NCI-H1417 (cell line): ENCODE measurements at regions not wholly inside any gene's neighbourhood (a gene's known extent, or its start where the extent isn't known, plus 50 kb on each side); places are given as distances from the start of the nearest gene placed in this dataset.
"Not testable (repeated sequence)": the region's sequence is repeated elsewhere in the genome, so short reads cannot be mapped to it uniquely, and the experiment has no call there.

Experiments used
- DNase-seq, 3 experiments: peaks; one replicate each; lab custom pipeline; 2025; lab: John Stamatoyannopoulos, UW

DNA sequence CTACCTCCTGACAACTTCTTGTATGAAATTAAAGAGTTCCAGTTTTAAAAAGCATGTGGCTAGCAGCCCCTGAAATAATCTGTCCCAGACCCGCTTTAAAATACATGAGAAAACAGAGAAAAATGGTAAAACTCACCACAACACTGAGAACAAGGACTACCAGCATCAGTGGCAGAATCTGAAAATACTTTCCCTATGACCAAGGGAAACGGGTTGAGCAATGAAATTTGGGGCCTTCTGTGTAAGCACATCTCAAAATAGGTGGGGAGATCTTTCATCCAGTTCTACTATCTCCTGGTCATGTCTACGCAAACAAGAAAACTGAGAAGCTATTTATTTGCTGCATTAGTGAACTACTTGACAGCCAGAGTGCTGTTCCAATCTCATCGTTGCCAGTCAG is 172.3 kb downstream of the LNPK start:
- DNase-seq = no peak

GRCh38 chr2:175827856-175828255 is 174.2 kb downstream of the LNPK start:
- no peak for DNase-seq

DNA sequence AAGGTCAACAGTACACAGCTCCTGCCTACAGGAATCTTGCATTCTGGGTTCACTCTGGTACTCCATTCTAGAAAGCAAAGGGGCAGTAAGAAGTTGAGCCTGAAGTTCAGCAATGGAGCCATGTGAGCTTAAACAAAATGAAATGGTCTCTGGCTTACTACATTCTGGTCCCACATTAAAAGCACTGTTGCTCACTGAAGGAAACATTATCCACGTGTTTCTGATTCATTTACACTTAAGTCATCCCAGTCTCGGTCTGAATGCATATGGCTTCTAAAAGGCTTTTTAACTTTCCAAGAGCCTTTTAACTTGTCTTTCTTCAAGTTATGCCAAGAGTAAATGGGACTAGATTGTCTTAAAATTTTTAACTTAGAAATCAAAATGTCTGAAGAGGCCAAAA is 177.8 kb downstream of the LNPK start:
- no peak for DNase-seq

DNA sequence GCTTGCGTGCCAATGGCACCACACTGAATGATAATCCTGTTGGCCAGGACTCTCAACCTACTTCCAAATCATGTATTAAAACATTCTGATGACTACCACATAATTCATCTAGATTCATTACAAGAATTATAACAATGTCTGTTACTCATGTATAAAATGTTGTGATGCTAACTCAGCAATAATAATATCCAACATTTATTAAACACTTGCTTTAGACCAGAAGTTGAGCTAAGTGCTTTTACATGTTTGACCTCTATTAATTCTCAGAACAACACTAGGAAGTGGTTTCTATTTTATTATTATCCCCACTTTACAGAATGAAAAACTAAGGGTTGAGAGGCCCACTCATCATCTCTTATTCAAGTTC is 178.4 kb downstream of the LNPK start:
- no peak for DNase-seq

DNA sequence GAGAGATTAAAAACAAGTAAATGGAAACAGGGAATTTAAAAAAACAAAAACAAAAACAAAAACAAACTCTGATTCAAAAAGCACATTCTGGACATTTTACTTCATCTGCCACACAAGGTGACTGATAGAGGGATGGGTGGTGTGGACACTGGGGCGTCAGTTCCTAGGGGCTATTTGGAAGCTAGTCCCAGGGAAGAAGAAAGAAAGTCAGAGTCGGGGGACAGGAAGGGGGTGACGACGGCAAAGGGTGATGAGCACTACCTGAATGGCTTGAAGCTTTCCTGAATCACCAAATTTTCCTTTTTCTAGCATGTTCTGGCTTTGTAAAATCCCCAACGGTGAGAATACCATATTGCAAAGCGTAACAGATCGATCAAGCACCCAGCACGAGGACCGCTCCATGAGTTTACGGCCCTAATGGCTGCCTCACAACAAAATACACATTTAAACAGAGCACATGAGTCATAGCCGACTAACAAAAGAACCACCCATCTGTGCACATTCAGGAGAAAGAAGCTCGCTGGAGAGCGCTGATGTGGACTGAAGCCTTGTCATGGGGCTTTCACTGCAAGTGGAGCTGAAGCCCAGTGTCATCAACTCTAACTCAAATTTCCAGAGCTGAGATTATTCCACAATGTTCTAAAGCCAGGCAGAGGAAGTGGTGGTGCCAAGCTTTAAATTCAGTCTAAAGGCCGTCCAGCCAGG is 178.9 kb downstream of the LNPK start:
- DNase-seq = no peak

DNA sequence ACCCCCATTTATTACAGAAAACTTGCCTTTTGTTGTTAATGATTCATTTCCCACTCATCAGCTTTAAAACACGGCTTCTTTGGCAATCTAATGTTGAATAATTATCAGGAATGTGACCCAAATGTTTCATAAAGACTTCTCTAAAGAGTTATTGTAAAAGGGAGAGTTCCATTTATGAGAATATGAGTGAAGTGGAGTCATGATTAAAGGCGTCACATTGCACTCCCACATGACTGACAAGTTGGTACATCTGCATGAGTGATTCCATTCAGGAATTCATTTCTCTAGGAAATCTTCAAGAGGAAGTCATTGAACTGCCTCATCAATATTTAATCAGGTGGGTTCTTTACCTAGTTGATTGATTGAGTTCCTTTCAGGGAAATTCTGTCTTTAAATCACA is 184.8 kb downstream of the LNPK start:
- DNase-seq = no peak

DNA sequence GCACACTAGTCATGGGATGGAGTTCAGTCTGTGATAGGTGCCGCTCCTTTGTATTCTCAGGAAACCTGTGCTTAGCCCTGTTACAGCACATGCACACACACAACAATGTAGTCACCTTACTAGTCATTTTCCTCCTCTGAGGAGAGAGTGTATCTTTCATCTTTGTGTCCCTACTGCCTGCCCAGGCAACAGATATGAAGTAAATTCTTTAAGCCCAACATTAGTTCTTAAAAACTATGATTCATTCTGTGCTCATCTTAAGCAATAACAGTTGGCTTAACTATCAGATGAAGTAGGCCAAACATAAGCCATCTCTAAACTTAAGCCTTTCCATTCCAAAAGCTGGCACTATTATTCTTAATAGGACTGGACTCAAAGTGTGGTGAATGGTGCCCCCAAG is 186.5 kb downstream of the LNPK start:
- no peak for DNase-seq

GRCh38 chr2:175811971-175812370 is 190.1 kb downstream of the LNPK start:
- no peak for DNase-seq

DNA sequence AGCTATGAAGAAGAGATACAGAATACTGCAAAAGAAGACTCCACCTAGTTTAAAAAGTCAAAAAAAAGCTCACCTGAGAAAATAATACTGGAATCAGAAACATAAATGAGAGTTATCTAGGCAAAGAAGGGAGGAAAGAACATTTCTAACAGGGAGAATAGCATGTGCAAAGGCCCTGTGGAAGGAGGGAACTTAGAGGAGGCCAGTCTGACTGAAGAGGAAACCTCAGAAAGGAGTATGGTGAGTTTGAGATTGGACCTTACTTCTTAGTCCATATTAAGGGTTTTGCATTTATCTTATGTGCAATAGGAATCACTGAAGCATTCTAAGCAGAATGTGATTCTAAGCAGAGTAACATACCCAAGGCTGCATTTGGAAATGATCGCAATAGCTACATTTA is 193.2 kb downstream of the LNPK start:
- no peak for DNase-seq

DNA sequence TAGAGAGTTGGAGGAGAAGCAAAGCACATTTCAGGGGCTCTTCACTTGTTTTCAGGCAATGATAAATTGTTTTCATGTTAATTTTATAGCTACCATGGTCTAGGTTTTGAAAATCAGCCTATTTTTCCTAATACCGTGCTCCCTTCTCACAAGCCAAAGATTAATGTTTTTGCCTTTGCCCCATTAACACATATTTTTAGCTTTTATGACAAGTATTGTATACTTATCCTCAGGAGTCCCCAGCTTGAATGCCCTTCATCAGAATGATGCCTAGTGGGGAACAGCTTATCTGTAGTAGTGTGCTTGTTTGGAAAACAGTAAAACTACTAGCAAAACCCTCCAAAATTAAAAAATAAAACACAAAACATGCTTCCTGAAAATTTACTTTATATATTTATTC is 194.0 kb downstream of the LNPK start:
- peak in 1 of 3 experiments; percentile 36 for DNase-seq

- DNase-seq = peak; percentile 4 to 81 (median 58)
Observed at GRCh38 chr2:175807031-175807873, 194.8 kb downstream of the LNPK start.

DNA sequence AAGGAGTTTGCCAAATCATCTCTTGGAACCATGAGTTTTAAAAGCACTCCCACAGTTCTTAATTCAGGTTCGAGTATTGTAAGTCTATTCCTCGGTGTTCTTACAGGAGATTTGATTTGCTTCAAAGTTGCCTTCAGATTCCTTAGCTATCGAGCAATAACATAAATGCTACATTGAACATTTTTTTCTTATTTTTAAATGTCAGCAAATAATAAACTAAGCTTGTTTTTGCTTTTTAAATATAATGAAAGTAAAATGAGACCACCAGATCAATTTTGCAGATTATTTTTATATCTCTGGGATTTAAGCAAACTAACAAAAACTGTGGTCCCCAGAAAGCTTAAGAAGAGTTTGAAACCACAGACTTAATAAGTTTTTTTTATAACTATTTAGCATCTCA is 195.5 kb downstream of the LNPK start:
- no peak for DNase-seq

- DNase-seq = no peak
Observed at GRCh38 chr2:175806125-175806490, 196.0 kb downstream of the LNPK start.

DNA sequence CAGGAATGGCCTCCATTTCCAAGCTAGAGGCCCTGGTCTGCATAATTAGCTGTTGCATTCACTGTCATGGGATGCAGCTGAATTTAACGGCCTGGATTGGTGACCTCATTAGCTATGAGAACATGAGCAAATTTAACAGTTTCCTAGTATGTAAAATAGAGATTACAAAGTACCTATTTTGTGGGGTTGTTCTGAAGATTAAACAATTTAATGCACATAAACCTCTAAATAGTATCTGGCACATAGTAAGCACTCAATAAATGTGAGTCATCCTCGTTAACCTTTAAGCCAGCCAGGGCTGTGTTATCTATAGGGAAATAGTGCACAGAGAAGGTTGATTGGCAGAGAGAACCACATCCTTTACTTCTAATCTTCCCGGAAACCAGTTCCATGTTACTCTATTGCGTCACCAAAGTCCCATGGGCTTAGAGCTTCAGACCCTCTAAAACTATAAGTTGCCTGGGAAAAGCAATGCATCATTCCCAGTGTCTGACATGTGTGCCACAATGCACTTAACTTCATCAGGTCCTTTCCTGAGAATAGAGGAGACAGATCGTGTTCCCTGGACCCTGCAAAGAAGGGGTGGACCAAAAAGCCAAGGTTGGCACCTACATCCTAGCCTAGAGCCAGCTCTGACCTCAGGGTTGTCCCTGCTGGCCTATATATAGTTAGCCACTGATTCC is 196.5 kb downstream of the LNPK start:
- DNase-seq = no peak

GRCh38 chr2:175804122-175804521 is 197.9 kb downstream of the LNPK start:
- DNase-seq = peak in 2 of 3 experiments; percentile 18 to 82

DNA sequence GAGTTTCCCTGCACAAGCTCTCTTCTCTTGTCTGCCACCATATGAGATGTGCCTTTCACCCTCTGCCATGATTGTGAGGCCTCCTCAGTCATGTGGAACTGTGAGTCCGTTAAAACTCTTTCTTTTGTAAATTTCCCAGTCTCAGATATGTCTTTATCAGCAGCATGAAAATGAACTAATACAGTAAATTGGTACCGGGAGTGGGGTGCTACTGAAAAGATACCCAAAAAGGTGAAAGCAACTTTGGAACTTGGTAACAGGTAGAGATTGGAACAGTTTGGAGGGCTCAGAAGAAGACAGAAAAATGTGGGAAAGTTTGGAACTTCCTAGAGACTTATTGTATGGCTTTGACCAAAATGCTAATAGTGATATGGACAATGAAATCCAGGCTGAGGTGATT is 205.6 kb downstream of the LNPK start:
- not testable (repeated sequence) for DNase-seq

- DNase-seq = no peak
Observed at GRCh38 chr2:175793648-175794047, 208.4 kb downstream of the LNPK start.

DNA sequence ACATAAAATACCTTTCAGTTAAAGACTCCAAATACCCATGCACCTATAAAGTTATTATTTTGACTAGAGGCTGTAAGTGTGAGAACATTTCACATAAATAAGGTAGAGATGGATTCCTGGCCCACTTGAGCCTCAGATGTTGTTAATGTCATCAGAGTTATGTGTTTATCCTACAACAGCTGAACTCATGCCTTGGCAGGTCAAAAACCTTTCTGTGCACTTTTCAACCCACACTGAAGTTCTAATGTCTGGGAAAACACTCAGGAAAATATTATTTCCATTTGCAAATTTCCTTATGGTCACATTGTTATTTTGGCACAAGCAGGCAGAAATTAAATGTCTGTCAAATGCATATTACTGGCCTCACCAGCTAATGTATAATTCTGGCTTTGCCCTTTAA is 209.2 kb downstream of the LNPK start:
- DNase-seq = no peak

DNA sequence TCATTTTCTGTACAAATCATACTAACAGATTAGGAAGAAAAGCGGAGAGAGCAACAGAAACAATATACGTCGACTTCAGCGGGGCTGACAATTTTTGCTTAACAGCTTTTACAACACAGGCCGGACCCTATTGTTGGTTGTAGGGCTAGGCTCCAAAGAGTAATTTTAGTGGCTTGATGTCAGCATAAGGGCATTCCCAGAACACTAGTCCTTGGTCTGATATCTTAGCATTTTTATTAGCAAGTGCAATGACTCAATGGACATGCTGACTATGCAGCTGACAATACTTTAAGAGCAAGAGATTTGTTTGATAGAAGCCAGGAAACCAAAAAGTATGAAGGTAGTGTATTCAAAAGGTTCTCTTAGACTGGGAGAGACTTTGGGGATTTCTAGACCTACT is 209.9 kb downstream of the LNPK start:
- no peak for DNase-seq

DNA sequence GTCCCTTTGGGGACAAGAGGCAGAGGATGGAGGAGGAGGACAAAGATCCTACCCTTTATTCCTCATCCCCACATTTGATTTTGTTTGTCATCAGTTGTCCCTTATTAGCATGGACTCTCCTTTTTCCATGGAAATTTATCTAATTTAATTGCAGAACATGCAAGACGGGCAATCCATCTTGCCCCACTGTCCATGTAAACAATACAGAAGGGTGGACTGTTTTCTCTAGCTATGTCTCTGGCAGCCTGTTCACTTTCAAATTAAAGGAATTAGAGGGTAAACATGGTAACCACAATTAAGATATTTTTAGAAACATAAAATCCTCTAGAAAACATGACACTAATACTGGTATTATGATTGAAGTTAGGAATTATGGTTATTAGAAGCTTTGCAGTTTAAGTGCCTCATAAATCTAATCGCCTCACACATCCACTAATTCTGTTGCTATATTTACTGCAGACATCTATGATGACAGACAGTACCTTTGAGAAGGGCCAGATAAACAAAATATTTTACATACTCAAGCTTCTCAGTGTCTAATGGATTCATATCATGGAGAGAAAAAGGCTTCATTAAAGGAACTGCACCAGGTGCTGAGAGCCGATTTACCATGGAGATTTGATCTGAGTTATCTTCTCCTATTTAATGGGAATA is 215.5 kb downstream of the LNPK start:
- peak in 2 of 3 experiments; percentile 51 to 87 for DNase-seq

DNA sequence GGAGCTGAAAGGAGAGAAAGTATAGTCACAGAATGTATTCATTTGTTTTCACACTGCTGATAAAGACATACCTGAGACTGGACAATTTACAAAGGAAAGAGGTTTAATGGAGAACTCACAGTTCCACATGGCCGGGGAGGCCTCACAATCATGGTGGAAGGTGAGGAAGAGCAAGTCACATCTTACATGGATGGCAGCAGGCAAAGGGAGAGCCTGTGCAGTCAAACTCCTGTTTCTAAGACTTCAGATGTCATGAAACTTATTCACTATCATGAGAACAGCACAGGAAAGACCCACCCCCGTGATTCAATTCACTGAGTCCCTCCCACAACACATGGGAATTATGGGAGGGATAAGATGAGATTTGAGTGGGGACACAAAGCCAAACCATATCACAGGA is 224.7 kb downstream of the LNPK start:
- not testable (repeated sequence) for DNase-seq

- no peak for DNase-seq
Observed at GRCh38 chr2:175769200-175769599, 232.9 kb downstream of the LNPK start.

DNA sequence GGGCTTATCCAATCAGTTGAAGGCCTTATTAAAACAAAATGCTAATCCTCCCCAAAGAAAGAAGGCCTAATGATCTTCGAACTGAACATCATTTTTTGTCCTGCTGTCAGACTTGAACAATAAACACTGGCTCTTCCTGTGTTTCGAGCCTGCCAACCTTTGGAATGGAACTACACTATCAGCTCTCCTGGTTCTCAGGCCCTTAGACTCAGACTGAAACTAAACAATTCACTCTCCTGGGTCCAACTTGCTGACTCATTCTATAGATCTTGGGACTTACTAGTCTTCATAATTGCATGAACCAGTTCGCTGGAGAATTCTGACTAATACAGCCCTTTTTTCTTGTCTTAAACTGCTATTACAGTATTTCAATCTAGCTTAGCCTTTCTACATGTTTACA is 235.2 kb downstream of the LNPK start:
- no peak for DNase-seq
